Hippocampal formation (tissue), 2 donors: ENCODE measurements at regions not wholly inside any gene's neighbourhood (a gene's known extent, or its start where the extent isn't known, plus 50 kb on each side); places are given as distances from the start of the nearest gene placed in this dataset.

ENCODE experiments used
- DNase-seq, 2 donors: peaks; one replicate each; lab custom pipeline; 2025; lab: John Stamatoyannopoulos, UW

DNA sequence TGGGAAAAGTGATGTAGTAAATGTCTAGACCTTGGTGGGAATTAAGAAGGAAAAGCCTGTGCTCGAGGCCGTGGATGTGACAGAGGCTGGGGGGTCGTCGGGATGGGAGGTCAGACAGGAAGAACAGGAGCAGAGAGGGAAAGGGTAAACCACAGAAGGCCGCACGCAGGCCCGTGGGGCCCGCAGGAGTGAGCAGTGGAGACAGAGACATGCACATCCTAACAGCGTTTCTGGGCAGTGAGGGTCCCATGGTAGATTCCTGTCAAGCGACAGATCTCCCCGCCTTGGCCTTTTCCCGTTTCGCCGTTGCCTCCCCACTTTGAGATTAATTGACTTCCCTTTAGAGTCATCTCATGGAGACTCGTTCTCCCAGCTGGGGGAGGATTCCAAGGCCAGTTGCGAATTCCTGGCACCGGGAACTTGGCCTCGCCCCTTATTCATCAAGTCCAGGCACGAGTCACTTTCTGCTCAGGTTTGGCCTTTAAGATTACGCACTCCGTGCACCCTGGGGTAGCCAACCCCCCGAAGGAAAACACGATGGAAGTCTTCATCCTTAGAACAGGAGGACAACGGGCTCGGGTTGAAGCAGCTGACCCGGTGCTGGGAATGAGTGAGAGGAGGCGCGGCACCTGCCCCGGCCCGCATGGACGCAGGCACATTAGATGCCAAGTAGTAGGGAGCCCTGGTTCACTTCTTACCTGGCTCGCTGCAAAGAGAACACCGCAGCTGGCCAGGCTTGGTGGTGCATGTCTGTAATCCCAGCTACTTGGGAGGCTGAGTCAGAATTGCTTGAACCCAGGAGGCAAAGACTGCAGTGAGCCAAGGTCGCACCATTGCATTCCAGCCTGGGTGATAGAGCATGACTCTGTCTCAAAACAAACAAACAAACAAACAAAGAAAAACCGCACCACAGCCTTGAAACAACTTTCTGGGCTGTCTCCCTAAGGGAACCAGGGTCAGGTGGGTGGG is 315.2 kb upstream of the SHH start:
- no peak for DNase-seq

DNA sequence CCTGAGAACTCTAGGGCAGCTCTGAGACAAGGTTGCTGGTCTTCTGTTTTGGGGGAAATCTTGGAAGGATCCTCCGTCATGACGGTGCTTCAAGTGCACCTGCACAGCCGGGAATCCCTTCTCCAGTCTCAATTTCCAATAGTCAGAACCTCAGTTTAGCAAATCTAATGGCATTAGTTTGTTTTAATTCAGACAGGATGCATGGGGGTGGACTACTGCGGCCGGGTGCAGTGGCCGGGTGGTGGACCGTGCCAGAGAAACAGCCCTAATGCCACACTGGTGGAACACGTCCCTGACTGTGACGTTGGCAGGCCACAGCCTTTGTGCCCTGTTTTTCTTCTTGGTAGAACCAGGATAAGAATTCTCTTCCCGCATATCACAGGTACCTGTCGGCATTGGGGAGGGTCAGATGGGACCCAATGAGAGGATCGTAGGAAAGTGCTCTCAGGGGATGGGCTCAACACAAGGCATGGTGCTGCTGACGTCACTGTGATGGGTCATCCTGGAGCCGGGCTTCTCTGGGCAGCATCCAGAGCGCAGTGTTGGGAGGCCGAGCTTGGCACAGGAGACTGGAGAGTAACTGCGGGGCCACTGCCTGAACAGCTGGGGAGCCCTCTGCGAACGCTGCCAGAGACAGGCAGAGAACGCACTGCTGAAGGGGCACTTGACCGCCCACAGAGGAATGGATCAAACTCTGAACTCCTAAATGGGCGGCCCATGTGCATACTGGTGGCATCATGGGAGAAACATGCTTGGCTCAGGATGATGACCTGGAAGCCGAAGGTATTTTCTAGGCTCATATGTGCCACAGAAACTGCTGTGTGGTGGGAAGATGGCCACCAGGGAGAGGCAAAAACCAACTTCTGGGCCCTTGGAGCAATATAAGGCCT is 313.8 kb upstream of the SHH start:
- DNase-seq: no peak

DNA sequence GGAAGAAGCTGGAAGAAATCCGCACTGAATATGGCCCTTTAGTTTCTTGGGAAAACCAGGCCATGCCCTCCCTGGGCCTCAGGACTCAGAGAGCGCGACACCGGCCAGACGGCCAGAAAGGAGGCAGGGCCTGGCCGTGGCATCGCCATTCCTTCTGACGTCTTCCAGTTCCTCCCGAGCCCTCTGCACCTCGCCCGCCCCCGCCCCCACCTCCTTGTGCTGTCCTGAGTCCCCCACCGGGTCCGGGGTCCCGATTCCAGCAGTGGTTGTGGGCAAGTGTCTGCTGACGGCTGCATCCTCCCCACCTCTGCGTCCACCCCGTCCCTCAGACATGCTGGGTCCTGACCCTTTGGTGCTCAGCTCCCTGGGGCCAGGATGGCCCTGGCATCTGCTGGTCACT is 312.1 kb upstream of the SHH start:
- no peak for DNase-seq

DNA sequence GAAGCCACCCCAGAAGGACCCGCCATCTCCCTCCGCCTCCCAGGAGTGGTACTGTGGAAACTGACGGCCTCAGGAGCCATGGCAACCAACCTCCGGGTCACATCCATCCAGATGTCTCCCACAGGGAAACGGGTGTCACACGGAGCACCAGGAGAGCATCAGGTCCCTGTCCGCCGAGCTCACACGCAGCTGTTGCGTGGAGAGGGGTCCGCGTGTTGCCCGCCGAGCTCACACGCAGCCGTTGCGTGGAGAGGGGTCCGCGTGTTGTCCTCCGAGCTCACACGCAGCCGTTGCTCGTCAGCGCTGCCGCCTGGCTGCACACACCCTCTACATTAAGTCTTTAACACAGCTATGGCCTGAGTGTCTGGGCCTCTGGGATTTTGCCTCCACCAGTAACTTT is 311.1 kb upstream of the SHH start:
- no peak for DNase-seq

DNA sequence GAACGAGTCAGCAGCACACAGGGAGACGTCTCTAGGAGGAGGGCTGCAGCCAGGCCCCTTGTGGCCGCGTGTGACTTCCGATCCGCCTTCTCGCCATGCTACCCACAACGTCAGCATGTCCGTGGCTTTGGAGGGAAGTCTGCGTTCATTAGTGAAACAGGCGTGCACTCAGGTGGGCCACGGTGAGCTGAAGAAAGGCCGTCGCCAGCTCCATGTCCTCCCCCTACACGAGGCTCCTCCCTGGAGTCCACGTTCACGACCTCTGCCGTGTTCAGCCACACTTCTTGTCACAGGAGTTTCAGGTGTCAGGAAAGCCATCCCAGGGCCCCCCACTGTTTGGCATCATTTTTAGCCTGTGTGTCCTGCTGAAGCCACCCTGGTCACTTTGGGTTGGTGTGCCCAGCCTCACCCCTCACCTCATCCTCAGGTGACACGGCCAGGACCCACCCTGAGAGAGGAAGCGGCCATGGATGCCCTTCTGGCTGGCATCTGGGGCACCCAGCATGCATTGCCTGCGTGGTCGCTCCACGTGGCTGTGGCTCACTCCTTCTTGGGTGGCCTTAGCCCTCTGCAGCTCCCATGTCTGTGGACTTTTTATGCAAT is 310.6 kb upstream of the SHH start:
- no peak for DNase-seq

DNA sequence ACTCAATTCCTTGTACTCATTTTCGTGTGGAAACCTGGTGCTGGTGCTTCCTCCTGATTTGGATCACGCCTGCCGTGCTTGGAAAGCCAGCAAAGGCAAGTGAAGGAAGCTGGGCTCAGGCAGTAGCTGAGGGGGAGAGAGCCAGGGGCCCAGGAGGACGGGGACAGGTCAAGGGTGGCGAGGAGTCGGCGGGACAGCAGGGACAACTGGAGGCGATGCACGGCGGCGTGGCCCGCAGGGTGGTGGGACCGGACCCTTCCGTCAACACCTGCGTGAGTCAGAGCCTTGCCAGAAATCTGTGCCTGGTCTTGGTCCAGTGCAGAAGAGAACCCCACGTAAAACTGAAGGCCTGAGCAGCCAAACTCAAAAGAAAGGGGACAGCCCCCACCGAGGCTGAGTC is 309.7 kb upstream of the SHH start:
- no peak for DNase-seq

GRCh38 chr7:156121434-156121833 is 309.2 kb upstream of the SHH start:
- no peak for DNase-seq

DNA sequence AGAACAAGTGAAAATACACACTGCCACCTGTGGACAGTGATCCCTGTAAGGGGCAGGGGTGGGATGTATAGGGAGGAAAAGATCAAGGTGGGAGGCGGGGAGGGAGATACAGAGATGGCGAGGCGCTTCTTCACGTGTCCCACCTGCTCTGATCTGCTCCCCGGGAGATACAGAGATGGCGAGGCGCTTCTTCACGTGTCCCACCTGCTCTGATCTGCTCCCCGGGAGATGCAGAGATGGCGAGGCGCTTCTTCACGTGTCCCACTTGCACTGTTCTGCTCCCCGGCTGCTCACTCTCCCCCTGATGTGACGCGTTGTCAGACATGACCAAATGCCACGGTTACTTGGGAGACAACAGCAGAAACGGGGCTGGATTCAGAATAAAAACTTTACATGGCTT is 308.3 kb upstream of the SHH start:
- no peak for DNase-seq

DNA sequence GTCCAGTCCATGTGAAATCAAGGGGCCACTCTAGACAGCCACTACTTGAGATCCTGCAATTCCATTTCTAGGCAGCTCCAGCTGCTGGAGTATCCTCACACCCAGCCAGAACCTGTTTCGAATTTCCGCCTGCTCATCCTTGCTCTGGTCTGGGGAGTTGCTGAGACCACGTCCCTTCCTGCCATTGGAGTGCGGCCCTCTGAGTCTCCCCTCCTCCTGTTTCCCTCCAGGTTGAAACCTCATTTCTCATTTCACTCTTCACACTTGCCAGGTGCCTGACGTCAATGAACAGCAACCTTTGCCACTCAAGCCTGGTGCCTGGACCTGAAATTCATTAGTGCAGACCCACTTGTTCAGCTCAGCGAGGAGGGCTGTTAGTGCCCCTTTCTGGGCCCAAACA is 307.5 kb upstream of the SHH start:
- no peak for DNase-seq

- DNase-seq: no peak
Measured at GRCh38 chr7:156118248-156118645, 306.0 kb upstream of the SHH start.

GRCh38 chr7:156117542-156118247 is 305.4 kb upstream of the SHH start:
- no peak for DNase-seq

DNA sequence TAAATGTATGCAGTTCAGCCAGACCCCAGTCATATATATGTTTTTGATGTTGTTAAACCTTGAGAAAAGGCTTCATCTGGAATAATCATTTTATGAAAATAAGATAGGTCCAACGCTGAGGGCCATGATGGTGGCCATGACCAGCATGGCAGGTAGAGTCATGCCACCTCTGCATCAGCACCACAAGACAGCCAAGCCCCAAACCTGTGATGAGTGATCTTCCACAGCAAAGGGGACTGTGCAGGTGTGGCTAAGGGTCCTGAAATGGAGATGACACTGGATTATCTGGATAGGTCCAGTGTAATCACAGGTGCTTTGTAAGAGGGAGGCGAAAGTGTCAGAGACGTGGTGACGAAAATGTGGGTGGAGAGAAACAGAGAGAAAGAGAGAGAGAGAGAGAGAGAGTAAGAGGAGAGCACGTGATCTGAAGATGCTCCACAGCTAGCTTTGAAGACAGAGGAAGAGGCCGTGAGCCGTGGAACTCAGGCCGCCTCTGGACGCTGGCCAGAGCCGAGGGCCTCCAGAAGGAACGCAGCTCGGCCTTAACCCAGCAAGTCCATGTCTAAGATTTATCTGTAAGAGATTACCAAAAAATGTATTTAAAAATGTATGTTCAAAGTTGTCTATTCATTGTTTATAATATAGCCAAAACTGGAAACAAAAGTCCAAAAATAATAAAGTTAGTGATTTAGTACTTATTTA is 304.4 kb upstream of the SHH start:
- no peak for DNase-seq

DNA sequence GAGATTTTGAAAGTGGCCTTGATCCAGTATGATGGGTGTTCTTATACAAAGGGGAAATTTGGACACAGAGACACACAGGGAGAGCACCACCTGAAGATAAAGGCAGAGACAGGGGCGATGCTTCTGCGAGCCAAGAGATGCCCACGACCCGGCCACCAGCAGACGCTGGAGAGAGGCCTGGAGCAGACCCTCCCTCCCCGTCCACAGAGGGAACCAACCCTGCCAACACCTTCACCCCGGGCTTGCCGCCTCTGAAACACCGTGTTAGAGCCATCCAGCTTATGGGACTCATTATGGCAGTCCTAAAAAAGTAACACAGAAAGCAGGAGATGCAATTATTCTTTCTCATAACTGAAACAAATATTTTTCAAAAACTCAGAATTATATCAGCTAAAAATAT is 303.3 kb upstream of the SHH start:
- DNase-seq: no peak

DNA sequence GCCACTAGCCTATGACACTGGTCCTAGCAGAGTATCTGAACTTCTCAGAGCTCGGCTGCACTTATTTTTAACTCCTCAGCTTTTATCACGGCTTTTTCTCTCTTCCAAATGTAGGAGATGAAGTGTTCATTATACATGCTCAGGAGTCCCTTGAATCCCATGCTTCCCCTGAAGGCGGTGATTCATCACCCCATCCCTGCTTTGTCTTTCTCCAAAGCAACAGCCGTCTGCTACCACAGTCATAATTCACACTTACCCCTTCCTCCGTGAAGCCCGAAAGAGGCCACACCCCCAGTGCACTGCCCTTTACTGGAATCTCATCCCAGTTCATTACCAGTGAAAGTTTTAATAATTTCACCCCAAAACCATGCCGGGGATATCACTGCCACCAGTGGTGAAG is 301.5 kb upstream of the SHH start:
- DNase-seq: no peak

DNA sequence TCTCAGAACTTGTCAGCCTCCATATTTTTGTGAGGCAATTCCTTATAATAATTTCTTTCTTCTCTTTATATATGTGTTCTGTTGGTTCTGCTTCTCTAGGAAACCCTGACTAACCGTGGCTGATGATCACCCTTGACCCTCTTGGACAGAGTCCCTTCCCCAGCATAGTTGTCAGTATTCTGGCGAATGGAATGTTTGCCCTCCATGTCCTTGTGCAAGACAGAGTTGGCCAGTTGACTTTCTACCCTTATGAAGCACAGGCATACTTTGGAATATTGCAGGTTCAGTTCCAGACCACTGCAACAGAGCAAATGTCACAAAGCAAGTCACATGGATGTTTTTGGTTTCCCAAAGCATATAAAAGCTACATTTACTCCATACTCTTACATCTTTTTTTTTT is 297.7 kb upstream of the SHH start:
- no peak for DNase-seq

GRCh38 chr7:156109076-156109475 is 296.8 kb upstream of the SHH start:
- no peak for DNase-seq

DNA sequence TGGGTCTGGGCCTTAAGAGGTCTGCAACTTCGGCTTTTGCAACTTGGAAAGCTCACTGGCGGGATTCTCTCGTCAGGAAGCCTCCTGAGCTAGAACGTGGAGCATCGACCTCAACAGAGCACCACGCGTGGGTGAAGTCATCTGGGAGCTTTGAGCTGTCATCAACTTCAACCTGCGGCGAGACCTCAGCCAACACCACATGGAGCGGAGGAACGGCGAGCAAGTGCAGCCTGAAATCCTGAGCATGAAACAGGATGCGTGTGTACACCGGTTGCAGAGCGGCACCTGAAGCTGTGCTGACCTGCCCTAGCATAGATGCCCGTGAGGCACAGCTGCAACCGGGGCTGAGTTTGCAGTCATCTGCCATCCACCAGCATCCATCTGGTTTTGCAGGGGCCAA is 295.7 kb upstream of the SHH start:
- no peak for DNase-seq

- DNase-seq: no peak
Measured at GRCh38 chr7:156106107-156106426, 293.8 kb upstream of the SHH start.

GRCh38 chr7:156105337-156106106 is 293.3 kb upstream of the SHH start:
- DNase-seq: no peak

GRCh38 chr7:156104501-156105336 is 292.5 kb upstream of the SHH start:
- no peak for DNase-seq
